HG03558 (cell line): ENCODE measurements at regions not wholly inside any gene's neighbourhood (a gene's known extent, or its start where the extent isn't known, plus 50 kb on each side); places are given as distances from the start of the nearest gene placed in this dataset.
A peak's percentile ranks its signal among the peaks of the same experiment; 100 is the strongest.
"Not testable (repeated sequence)": the region's sequence is repeated elsewhere in the genome, so short reads cannot be mapped to it uniquely, and the experiment has no call there.

Experiments
- ATAC-seq: cut with Tn5 transposase; IDR thresholded peaks from one replicate; pipeline ENCODE4 v1.9.1; 2021; ENCODE audit warnings: moderate number of reproducible peaks; ENCODE audit not compliant: unreplicated experiment; ENCODE audit errors: extremely low read depth

GRCh38 chrX:113790987-113791386 is 792.9 kb upstream of the HTR2C start:
- ATAC-seq = no peak

- ATAC-seq = not testable (repeated sequence)
Observed at GRCh38 chrX:113784754-113785153, 799.1 kb upstream of the HTR2C start.

DNA sequence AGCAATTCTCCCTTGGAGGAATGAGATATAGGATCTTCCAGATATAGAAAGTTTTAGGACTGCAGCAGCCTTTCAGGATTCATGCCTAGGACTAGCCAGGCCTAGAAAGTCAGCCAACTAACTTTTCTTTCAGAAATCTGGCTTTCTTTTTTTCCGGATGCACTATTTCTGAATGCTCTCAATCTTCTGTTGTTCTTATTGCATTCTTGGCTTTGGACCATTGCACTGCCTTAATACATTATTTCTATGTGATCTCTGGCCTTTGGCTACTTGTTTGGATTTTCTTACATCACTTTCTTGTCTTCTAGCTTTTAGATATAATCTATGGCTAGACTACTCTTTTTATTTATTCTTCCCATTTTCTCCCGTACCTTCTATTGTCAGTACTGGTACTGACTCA is 813.1 kb upstream of the HTR2C start:
- ATAC-seq = no peak

GRCh38 chrX:113770071-113770470 is 813.8 kb upstream of the HTR2C start:
- no peak for ATAC-seq

- no peak for ATAC-seq
Observed at GRCh38 chrX:113759422-113759821, 824.5 kb upstream of the HTR2C start.

DNA sequence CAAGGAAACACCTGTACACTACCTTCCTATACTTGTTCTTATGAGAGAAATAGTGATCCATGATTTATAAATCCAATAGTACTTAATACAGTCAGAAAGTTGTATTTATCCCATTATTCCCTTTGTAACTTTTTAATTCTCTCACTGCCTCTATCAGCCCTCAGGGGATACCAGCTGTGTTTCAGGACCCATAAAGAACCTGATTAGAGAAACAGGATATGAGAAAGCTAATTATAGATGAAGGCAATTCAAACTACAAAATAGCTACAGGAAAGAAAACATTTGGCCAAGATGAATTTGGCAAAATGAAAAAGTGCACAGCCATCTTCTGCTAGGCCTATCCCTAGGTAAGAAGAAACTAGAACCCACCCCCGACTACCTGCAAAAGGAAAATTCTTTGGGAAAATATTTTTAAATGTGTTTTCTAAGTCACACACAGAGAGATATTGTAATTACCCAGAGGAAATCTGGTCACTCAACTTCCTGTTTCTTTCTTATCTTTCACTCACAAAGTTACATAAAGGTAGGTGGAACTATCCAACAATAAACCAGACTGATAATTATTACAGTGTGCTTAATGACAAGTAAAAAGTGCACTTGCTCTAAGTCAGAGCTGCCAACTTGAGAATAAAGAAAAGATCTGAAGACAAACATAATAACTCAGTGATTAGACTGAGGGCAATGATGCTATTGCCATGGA is 836.5 kb upstream of the HTR2C start:
- ATAC-seq = peak; percentile 40

GRCh38 chrX:113743069-113743468 is 840.8 kb upstream of the HTR2C start:
- peak; percentile 51 for ATAC-seq

- ATAC-seq = no peak
Observed at GRCh38 chrX:113741744-113742143, 842.1 kb upstream of the HTR2C start.

DNA sequence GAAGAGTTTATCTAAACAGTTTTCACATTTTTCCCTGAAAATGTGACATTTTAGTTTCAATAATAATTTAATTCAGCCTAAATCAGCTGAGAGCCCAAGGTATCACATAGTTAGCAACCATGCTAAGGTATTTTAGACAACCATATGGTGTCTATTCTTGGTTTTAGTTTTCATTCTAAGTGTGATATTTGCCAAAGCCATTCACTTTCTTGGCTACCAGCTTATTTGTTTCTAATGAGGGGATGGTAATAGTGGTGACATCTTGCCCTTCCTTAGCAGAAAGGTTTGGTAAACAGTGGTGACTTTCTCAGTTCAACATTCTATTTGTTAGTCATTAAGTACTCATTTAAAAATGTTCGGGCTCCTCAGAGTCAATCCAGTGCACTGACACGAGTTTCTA is 854.9 kb upstream of the HTR2C start:
- ATAC-seq = no peak

DNA sequence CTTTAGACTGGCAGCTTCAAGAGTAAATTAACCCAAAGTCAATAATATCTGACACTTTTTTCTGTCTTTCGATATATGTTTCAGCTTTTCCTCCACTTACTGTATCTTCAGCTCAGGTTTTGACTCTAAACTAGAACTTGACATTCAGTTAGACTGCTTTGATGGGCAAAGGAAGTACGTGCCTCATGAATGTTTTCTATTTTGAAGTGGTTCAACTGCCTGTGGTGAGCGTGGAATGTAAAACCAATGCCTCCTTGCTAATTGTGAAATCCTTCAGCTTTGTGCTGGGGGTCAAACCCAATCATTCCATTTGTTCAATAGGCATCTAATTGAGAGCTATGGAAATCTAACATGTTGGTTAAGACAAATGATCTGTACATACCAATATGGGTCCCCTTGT is 857.0 kb upstream of the HTR2C start:
- no peak for ATAC-seq

- no peak for ATAC-seq
Observed at GRCh38 chrX:113726466-113726865, 857.4 kb upstream of the HTR2C start.

DNA sequence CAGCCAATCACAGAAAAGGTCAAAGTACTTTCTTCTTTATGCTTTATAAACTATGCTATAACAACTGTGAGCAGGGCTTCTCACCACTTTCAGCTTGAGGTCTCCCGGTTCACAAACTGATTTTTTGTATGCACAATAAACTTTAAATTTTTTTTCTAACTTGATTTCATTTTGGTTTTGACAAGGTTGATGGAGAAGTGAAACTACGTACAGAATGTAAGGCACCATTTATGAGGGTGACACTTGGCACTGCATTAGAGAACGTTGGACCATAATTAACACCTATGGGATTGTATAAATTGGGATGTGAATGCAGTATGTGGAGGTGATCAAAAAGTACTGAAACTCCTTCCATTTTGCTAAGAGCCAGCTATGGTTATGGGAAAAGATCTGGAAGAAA is 857.9 kb upstream of the HTR2C start:
- ATAC-seq = no peak

GRCh38 chrX:113699939-113700338 is 859.3 kb upstream of the AMOT start:
- ATAC-seq = no peak

DNA sequence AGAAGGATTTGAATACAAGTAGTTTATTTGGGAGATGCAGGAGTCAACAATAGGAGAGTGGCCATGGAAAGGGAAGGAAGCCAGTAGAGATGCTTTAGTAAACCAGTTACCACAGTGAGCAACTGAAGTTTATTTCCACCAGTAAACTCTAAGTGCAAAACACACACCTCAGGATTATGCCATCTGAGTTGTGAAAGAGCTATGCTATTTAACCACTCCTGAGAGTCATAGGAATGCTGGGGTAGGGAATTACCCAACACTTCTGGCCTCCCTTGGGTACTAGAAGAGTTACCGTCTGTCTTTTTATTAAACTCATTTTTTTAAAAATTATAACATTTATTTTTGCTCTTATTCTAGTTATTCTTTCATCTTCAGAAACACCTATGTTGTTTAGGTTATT is 834.6 kb upstream of the AMOT start:
- ATAC-seq = no peak

- no peak for ATAC-seq
Observed at GRCh38 chrX:113651306-113651705, 810.7 kb upstream of the AMOT start.

GRCh38 chrX:113644426-113644825 is 803.8 kb upstream of the AMOT start:
- no peak for ATAC-seq

- ATAC-seq = no peak
Observed at GRCh38 chrX:113634565-113634964, 793.9 kb upstream of the AMOT start.

GRCh38 chrX:113629326-113629725 is 788.7 kb upstream of the AMOT start:
- ATAC-seq = no peak

- no peak for ATAC-seq
Observed at GRCh38 chrX:113594123-113594841, 753.7 kb upstream of the AMOT start.

- no peak for ATAC-seq
Observed at GRCh38 chrX:113586281-113586898, 745.8 kb upstream of the AMOT start.

DNA sequence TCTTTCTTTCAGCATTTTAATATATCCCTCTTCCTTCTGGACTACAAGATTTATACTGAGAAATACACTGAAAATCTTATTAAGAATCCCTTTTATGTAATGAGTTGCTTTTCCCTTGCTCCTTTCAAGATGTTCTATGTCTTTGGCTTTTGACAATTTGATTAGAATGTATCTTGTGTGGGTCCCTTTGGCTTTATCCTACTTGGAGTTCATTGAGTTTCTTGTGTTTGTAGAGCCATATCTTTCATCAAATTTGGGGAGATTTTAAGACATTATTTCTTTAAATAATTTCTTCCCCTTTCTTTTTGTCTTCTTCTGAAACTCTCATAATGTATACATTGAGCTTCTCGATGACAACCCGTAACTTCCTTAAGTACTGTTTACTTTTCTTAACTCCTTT is 739.9 kb upstream of the AMOT start:
- no peak for ATAC-seq

DNA sequence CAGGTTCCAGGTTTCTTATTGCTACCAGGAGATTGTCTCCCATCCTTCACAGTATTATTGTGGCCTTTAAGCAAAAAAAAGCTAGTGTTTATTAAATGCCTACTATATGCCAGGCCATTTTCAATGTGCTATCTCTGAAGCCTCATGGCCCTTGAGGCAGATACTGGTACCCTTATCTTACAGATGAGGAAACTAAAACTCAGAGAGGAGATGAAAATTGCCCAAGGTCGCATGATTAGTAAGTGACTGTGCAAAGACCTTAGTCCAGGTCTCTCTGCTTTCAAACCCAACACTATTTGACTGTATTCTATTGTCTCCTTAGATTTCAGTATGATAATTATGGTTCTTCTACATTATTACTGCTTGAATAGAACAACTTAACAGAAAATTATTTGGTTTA is 717.9 kb upstream of the AMOT start:
- no peak for ATAC-seq
